ENCODE measurements at regions not wholly inside any gene's neighbourhood (a gene's known extent, or its start where the extent isn't known, plus 50 kb on each side); places are given as distances from the start of the nearest gene placed in this dataset.

GRCh38 chr5:51159606-51160005 lies 223.6 kb upstream of the ISL1 start:
- H2AK5ac ChIP-seq (ENCODE audit: insufficient read length, low read length), result no peak overlapping the region
- no peak overlapping the region for H3K14ac ChIP-seq (ENCODE audit: insufficient read depth, low read length)
- no peaks in the 10 kb centered on the region for H4K20me1 ChIP-seq (ENCODE audit: control insufficient read depth, insufficient read depth, insufficient read length)
- Mint-ChIP-seq H3K4me1 (peaks cover 10 to 11% of the 10 kb centered on the region in 2 experiments), H3K4me3 (no peak overlapping the region), H3K27me3 (ENCODE audit: low read depth) (no peaks in the 10 kb centered on the region), H3K27ac (no peak overlapping the region; a peak in 1 of 7 replicates), H3K9me3 (peaks cover 11 to 19% of the 10 kb centered on the region in 2 experiments), H3K36me3 (ENCODE audit: insufficient read depth in 1 of 3, low read depth in 3 of 3) (peaks cover 0 to 15% (median 10%) of the 10 kb centered on the region in 3 experiments; a peak in 6 of 7 replicates)
- no CpG with 5 or more reads among the region's 2 CpGs for WGBS (ENCODE audit: extremely low coverage, insufficient read length, low lambda C conversion rate)
- no peak overlapping the region for H4K91ac ChIP-seq (ENCODE audit: insufficient read length, low read depth, low read length)
- no peak overlapping the region for H4K8ac ChIP-seq (replicated peaks; ENCODE audit: insufficient read length, low read depth, low read length)
- no peak for TF ChIP-seq CTCF (conservative IDR thresholded peaks at IDR 0.05)
- no peak overlapping the region for H3K56ac ChIP-seq (ENCODE audit: insufficient read length, low read depth, low read length)
- no peak overlapping the region for H3K4ac ChIP-seq (ENCODE audit: low read depth, low read length)
- no peak overlapping the region for H2BK5ac ChIP-seq (ENCODE audit: insufficient read length, low read length)
- no peak overlapping the region for H3K4me2 ChIP-seq (ENCODE audit: insufficient read depth, insufficient read length, low read length)
- H3K27me3 ChIP-seq (ENCODE audit: insufficient read depth, low read length), result no peaks in the 10 kb centered on the region
- H4K5ac ChIP-seq (ENCODE audit: insufficient read length, low read depth, low read length), result no peak overlapping the region
- H3K79me2 ChIP-seq (ENCODE audit: insufficient read depth, low read length), result no peaks in the 10 kb centered on the region
- H3K9ac ChIP-seq (ENCODE audit: extremely low read depth, insufficient read length, low read length), result no peak overlapping the region
- H3K27ac ChIP-seq (ENCODE audit: insufficient read length, low read depth, low read length), result no peak overlapping the region
- H3K18ac ChIP-seq (ENCODE audit: insufficient read length, low read depth, low read length), result no peak overlapping the region
- H3K23ac ChIP-seq (ENCODE audit: insufficient read length, low read depth, low read length), result no peak overlapping the region
- H3K23me2 ChIP-seq (ENCODE audit: insufficient read length, low read depth, low read length, poor library complexity, severe bottlenecking), result no peaks in the 10 kb centered on the region
- no peak overlapping the region for H2BK12ac ChIP-seq (ENCODE audit: insufficient read length, low read depth, low read length)
- no peak for DNase-seq
- no peak overlapping the region for H2BK15ac ChIP-seq (ENCODE audit: low read depth, low read length)
- no peak overlapping the region for H2AFZ ChIP-seq (ENCODE audit: low read length)
- H2BK120ac ChIP-seq (ENCODE audit: low read depth, low read length, poor library complexity, severe bottlenecking), result no peak overlapping the region
- no peaks in the 10 kb centered on the region for H3K79me1 ChIP-seq (ENCODE audit: insufficient read depth, low read depth, low read length, poor library complexity, severe bottlenecking)
- H3K4me1 ChIP-seq (ENCODE audit: insufficient read depth, low read length), result no peaks in the 10 kb centered on the region; the same call in 1 of the 2 replicates
- H3T11ph ChIP-seq (ENCODE audit: low read length), result no peak overlapping the region
- H2BK20ac ChIP-seq (ENCODE audit: low read depth, low read length, poor library complexity, severe bottlenecking), result no peak overlapping the region
- no peaks in the 10 kb centered on the region for H3K9me3 ChIP-seq (ENCODE audit: control insufficient read depth, low read depth, low read length)
